GM12874 (cell line): ENCODE measurements at regions not wholly inside any gene's neighbourhood (a gene's known extent, or its start where the extent isn't known, plus 50 kb on each side); places are given as distances from the start of the nearest gene placed in this dataset.
A peak's percentile ranks its signal among the peaks of the same experiment; 100 is the strongest.

ENCODE experiments used
- CTCF ChIP-seq: IDR thresholded peaks from 2 replicates; pipeline ENCODE4 v1.5.1; 2011; ENCODE audit warnings: low read depth, mild to moderate bottlenecking, control low read depth, low read length, moderate library complexity; ENCODE audit not compliant: insufficient read depth

GRCh38 chr11:36854875-36855274, 256.8 kb upstream of the RAG2 start:
- no peak for TF ChIP-seq CTCF

GRCh38 chr11:36848660-36849059, 250.6 kb upstream of the RAG2 start:
- no peak for TF ChIP-seq CTCF

- TF ChIP-seq CTCF = no peak
Observed at GRCh38 chr11:36840378-36840777, 242.3 kb upstream of the RAG2 start.

- TF ChIP-seq CTCF = no peak
Observed at GRCh38 chr11:36837831-36838437, 239.9 kb upstream of the RAG2 start.

GRCh38 chr11:36825251-36825650, 227.2 kb upstream of the RAG2 start:
- TF ChIP-seq CTCF = no peak

GRCh38 chr11:36824349-36824748, 226.3 kb upstream of the RAG2 start:
- TF ChIP-seq CTCF = no peak

- no peak for TF ChIP-seq CTCF
Observed at GRCh38 chr11:36822829-36823228, 224.8 kb upstream of the RAG2 start.

- peak; percentile 53 for TF ChIP-seq CTCF
Observed at GRCh38 chr11:36818410-36818809, 220.4 kb upstream of the RAG2 start.
